HuH-7 (cell line): ENCODE measurements at regions not wholly inside any gene's neighbourhood (a gene's known extent, or its start where the extent isn't known, plus 50 kb on each side); places are given as distances from the start of the nearest gene placed in this dataset.

ENCODE experiments used
- DNase-seq: peaks from one replicate; pipeline ENCODE4 v3.0.0; 2011; ENCODE audit warnings: low spot score

GRCh38 chr15:69951898-69952555, 145.7 kb downstream of the TLE3 start:
- DNase-seq: no peak

- DNase-seq: no peak
Measured at GRCh38 chr15:69953051-69953450, 144.7 kb downstream of the TLE3 start.

- DNase-seq: no peak
Measured at GRCh38 chr15:69953816-69954215, 143.9 kb downstream of the TLE3 start.

DNA sequence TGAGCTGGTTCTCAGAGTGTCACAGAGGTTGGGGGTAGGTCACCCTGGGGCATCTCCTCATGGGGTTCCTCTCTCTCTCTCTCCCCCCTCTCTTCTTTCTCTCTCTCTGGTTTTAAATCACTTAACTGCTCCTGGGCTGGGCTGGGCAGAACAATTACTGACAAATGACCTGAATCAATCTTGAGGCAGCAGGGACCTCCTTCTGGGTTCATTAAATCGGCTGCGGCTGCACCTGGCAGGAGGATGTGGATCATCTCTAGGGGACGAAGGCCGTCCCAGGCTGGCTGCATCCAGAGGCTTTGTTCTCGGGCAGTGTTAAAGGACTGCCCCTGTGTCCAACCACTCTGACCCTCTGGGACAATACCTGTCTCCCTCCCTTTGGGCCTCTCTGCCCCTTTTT, 143.1 kb downstream of the TLE3 start:
- DNase-seq: no peak

DNA sequence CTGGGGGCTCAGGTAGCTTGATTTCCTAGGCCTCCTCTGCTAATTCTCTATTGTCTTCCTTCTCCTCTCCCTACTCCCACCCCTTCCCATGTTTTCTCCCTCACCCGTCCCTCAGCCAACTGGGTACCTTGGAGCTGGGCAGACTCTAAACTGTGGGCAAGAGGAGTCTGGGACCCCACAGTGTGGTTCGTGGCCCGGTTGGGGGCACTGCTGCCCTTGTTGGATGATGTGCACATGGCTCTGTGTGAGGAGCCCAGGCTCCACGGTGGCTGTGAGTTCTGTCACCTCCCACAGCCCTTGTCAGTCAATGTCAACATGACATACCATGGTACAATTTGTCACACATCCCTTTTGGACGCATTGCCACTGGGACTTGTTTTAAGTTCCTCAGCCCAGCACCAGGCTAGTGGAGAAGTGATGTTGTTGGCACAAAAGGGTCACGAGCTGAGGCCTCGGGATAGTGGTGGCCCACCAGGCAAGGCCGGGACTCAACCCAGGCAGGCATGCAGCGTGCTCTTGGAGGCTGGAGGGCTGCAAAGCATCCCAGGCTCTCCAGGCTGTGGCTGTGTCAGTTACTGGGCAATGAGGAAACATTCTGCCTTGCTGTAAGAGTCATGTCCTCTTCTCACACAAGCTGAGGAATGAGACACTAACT, 142.3 kb downstream of the TLE3 start:
- DNase-seq: no peak

DNA sequence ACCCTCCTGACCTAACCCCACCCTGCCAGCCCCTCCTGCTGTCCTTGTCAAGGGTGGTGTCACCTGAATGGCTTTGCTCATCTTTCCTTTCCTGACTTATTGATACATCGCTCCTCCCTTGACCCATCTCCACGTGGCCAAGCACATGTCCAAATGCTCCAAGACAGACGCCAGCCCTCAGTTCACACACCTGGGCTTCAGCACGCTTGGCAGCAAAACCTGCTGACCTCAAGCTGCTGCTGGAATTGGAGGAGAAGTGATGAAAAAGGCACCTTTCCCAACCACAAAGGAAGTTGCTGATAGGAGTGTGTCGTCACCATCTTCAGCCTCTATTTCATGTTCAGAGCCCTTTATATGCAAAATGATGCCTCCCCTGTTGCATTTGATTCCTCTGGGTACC, 141.3 kb downstream of the TLE3 start:
- no peak for DNase-seq

- no peak for DNase-seq
Measured at GRCh38 chr15:69957175-69957574, 140.5 kb downstream of the TLE3 start.

DNA sequence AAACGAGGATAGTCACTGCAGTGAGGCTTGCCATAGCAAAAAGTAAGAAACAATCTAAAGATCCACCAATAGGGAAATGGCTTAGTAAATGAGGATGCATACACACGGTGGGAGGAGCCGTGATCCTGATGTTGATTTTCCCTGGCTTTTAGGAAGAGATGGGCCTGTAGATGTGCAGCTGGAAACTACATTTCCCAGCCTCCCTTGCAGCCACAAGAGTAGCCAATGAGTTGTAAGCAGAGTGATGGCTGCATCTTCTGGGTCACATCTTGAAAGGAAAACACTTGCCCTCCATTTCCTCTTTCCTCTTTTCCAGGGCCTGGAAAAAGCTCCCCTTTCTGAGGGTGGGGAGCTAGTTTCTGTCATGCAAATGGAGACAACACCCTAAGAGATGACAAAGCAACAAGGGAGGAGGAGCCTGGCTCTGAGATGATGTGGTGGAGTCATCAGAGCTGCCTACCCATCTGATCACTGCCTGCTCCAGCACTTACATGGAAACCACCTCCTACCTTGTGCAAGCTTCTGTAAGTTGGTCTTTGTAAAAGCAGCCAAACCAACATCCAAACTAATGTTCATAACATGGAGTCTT, 139.1 kb downstream of the TLE3 start:
- DNase-seq: no peak

DNA sequence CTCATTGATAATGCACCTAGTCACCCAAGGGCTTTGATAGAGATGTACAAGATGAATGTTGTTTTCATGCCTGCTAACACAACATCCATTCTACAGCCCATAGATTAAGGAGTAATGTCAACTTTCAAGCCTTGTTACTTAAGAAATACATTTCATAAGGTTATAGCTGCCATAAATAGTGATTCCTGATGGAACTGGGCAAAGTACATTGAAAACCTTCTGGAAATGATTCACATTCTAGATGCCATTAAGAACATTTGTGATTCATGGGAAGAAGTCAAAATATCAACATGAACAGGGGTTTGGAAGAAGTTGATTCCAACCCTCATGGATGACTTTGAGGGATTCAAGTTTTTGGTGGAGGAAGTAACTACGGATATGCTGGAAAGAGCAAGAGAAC, 135.2 kb downstream of the TLE3 start:
- DNase-seq: no peak

DNA sequence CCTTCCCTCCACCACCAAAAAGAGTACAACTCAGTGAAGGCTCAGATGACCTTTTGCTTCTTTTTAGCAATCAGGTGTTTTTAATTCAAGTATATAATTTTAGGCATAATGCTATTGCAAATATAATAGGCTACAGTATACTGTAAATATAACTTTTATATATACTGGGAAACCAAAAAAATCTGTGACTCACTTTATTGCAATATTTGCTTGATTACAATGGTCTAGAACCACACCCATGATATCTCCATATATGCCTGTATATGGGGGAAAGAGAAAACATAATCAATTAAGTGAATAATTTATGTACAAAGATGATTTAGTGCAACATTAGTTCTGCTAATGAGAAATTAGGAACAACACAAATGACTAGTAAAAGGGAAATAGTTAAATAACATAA, 134.3 kb downstream of the TLE3 start:
- DNase-seq: no peak

GRCh38 chr15:69971771-69972170, 125.9 kb downstream of the TLE3 start:
- DNase-seq: no peak

GRCh38 chr15:69972436-69972835, 125.3 kb downstream of the TLE3 start:
- no peak for DNase-seq

- DNase-seq: peak; percentile 67
Measured at GRCh38 chr15:69973102-69973714, 124.5 kb downstream of the TLE3 start.

DNA sequence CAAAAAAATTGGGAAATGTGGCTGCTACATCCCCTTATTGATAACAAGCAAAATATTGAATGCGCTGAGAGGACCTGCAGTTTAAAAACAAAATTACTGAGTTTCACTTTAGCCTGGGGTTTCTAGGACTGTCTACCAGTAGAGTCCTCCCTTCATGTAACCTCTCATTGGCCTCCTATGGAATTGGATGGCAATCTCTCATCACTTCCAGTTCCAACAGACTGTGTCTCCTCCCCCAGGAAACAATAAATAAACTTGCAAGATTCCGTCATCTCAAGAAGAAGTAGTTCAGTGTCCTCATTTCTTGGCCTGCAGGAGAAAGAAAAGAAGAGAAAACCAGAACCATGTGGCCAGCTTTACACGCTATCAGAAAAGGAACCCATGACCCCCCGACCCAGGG, 123.8 kb downstream of the TLE3 start:
- no peak for DNase-seq

DNA sequence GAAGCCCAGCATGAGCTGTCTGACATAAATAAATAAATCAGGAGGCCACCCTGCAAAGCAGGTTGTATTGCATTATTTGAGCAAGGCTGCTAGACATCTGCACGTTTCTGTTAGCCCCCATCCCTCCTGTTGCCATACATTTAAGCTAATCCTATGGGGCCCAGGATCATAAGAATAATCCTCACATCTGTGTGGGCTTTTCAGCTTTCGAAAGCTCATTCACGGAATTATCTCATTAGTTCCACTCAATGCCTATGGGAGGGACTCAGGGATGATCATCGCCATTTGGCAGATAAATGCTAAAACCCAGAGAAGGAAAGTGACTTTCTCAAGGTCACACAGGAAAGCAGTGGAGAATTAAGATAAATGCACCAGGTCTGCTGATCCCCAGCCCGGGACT, 123.4 kb downstream of the TLE3 start:
- no peak for DNase-seq

- peak; percentile 58 for DNase-seq
Measured at GRCh38 chr15:69976366-69976994, 121.2 kb downstream of the TLE3 start.

DNA sequence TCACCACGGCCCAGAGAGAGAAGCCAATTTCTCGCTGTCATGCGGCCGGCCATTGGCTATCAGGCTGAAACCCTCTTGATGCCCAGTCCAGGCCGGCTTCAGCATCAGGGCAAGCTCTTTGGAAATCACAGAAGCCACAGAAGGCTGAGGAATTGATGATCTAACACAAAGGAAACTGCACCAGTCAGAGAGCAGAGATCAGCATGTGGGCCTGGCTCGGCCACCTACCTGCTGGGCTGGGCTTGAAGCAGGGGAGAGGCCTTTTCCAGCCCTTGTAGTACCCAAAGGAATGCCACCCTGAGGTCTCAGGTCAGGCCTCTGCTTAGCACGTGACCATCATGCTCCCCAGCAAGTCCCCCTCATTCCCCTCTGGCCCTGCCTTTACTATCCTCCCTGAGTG, 119.1 kb downstream of the TLE3 start:
- DNase-seq: no peak

DNA sequence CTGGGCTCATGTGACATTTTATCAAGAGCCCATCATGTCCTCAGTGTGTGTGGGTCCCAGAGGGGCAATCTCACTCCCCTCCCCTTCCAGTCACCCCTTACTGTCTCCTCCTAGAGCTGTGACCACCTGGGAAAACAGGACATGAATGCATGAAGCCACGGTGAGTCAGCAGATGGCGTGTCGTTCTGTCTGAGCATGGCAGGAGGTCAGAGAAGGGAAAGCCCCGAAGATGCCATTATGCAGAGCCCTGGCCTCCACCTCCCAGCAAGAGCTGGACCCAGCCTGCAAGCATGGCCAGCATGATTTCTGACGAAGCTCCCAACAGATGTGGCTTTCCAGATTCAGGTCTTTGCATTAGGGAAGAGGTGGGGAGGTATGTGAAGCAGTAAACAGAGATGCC, 118.5 kb downstream of the TLE3 start:
- peak; percentile 59 for DNase-seq

DNA sequence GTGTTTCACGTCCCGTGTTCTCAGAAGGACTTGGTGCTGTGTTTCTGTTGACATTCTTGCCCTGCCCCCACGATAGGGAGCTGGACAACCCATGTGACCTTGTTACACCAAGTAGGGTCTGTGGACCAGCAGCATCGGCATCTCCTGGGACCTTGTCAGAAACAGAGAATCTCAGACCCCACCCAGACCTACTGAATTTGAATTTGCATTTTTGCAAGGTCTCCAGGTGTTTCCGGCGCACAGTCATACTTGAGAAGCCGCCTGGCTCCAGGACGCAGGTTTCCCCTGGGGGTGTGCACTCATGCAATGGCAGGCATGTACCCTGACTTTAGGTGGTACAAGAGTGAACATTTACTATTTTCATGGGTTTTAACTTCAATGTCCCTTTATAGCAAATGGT, 117.9 kb downstream of the TLE3 start:
- no peak for DNase-seq

DNA sequence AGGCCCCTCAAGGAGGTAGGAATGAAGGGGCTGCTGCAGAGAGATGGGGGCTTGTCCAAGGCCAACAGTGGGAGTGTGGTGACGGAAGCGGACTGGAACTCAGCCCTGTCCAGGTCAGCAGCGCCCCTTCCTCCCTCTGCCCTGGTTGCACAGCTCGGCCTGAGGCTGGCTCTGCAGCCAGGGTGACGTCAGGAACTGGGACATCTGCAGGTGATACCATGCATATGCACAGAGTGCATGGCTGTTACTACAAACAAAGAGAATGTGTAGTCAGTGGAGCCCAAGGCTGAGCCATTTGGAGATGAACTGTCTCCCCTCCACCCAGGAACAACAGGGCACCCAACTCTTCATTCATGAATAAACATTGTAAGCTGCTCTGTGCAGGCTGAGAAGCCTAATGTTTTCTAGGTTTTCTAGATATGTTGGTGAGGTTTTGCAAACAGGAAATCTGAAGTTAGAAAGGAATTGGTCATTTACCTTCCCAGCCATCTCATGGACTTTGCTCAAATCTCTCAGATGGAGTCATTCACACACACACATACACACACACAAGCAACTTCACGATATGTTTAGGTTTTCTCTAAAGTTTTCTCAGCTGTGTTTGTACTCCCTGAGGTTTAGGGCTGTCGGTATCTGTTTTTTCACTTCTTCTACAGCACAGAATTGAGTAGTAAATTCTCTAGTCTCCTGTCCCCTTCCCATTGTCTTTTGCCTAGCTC, 117.2 kb downstream of the TLE3 start:
- DNase-seq: no peak

DNA sequence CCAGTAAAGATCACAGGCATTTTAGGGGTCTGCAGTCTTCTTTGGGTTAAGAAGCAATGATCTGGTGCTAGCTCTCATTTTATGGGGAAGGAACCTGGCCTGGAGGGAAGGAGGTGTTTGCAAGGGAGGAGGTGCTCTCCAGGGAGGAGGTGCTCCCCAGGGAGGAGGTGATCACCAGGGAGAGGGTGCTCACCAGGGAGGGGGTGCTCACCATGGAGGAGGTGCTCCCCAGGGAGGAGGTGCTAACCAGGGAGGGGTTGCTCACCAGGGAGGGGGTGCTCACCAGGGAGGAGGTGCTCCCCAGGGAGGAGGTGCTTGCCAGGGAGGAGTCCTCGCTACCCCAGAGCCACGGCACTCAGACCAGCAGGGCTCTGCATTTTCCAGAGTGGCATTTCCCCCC, 115.7 kb downstream of the TLE3 start:
- no peak for DNase-seq

DNA sequence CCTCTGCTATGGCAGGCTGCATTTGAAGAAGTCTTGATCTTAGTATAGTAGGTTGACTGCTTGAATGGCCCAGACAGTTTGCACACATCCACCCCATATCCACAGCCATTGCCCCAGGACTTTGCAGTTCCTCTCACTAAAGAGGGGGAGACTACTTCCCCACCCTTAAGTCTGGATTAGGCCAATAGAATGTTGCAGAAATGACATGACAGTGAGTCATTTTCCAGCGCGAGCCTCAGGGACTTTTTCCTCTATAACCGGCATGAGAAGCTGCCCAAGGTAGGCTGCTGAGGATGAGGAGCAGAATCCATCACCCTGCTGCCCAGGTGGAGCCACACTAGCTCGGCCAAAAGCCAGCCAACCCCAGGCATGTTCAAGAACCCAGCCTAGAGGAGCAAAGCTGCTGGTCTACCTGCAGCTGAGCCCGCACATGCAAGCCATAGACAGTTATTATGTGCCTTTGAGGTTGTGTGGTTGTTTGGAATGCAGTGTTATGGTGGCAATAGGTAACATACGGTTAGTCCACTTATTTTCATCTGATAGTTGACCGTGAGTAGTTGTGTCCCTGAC, 113.9 kb downstream of the TLE3 start:
- DNase-seq: no peak
